SK-N-SH treated with all-trans-retinoic acid at 6 μM for 48 hours (cell line): ENCODE measurements at regions not wholly inside any gene's neighbourhood (a gene's known extent, or its start where the extent isn't known, plus 50 kb on each side); places are given as distances from the start of the nearest gene placed in this dataset.
"Not testable (repeated sequence)": the region's sequence is repeated elsewhere in the genome, so short reads cannot be mapped to it uniquely, and the experiment has no call there.

Experiments
- ARNTL ChIP-seq: fragments of 450-650 bp; formaldehyde crosslinking; IDR thresholded peaks from 2 replicates; pipeline ENCODE4 v1.5.0; 2020; ENCODE audit warnings: low read depth, mild to moderate bottlenecking, moderate library complexity, borderline replicate concordance
- BACH2 ChIP-seq: fragments of 250-450 bp; sonication (Bioruptor Pico); IDR thresholded peaks from 2 replicates; pipeline ENCODE4 v1.9.0; 2021; ENCODE audit warnings: mild to moderate bottlenecking, borderline replicate concordance
- GLIS3 ChIP-seq: fragments of 250-450 bp; sonication (Bioruptor Pico); IDR thresholded peaks from 2 replicates; pipeline ENCODE4 v1.5.0; 2020; ENCODE audit warnings: mild to moderate bottlenecking, moderate library complexity
- ISL1 ChIP-seq: fragments of 250-450 bp; sonication (Bioruptor Pico); IDR thresholded peaks from 2 replicates; pipeline ENCODE4 v2.1.2; 2022; ENCODE audit warnings: mild to moderate bottlenecking, moderate library complexity
- OSR1 ChIP-seq: fragments of 250-450 bp; sonication (Bioruptor Pico); IDR thresholded peaks from 2 replicates; pipeline ENCODE4 v1.8.0; 2022; ENCODE audit warnings: moderate library complexity, mild to moderate bottlenecking, inconsistent platforms
- PPARA ChIP-seq: fragments of 250-450 bp; sonication (Bioruptor Pico); IDR thresholded peaks from 2 replicates; pipeline ENCODE4 v1.5.0; 2020; ENCODE audit warnings: mild to moderate bottlenecking, borderline replicate concordance
- RARB ChIP-seq: fragments of 250-450 bp; sonication (Bioruptor Pico); IDR thresholded peaks from 2 replicates; pipeline ENCODE4 v1.8.0; 2021; ENCODE audit warnings: mild to moderate bottlenecking, moderate library complexity
- TF ChIP-seq, protein P1 (sequence below): fragments of 250-450 bp; sonication (Bioruptor Pico); IDR thresholded peaks from 2 replicates; pipeline ENCODE4 v1.5.1; 2020; ENCODE audit warnings: low read depth, mild to moderate bottlenecking, moderate library complexity
- TF ChIP-seq, protein P2 (sequence below): fragments of 250-450 bp; sonication (Bioruptor Pico); IDR thresholded peaks from 2 replicates; pipeline ENCODE4 v1.5.0; 2020; ENCODE audit warnings: mild to moderate bottlenecking, moderate library complexity
- TF ChIP-seq, protein P3 (sequence below): fragments of 250-450 bp; sonication (Bioruptor Pico); IDR thresholded peaks from 2 replicates; pipeline ENCODE4 v1.8.0; 2021; ENCODE audit warnings: low read depth, mild to moderate bottlenecking, moderate library complexity, borderline replicate concordance
- TF ChIP-seq, protein P4 (sequence below): fragments of 250-450 bp; sonication (Bioruptor Pico); IDR thresholded peaks from 2 replicates; pipeline ENCODE4 v1.5.1; 2021; ENCODE audit warnings: mild to moderate bottlenecking, moderate library complexity

DNA sequence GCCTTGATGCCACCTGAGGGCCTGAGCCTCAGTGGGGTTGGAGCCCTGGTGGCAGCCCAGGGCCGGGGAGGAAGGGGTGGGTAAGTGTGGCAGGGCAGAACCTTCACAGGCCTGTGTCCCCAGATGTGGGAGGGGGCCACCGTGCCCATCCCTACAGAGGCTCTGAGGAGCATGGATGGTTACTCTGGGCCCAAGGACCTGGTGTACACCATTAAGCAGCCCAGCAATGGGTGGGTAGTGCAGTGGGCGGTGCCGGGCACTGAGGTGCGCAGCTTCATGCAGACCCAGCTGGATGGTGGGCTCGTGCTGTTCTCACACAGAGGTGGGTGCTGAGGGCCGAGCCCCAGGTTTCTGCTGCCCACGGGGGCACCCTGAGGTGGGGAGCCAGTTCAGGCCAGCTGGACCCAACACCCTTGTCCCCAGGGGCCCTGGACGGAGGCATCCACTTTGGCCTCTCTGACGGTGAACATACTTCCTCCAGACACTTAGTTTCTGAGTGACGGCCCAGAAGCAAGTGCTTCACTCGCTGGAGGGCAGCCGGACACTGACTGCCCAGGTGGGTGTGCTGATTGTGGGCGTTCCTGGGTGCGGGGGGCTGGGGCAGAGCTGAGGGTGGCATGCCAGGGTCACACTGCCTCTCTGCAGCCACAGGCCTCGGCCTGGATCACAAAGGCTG, 179.1 kb upstream of the AKAP13 start:
- TF ChIP-seq, protein P1, sequence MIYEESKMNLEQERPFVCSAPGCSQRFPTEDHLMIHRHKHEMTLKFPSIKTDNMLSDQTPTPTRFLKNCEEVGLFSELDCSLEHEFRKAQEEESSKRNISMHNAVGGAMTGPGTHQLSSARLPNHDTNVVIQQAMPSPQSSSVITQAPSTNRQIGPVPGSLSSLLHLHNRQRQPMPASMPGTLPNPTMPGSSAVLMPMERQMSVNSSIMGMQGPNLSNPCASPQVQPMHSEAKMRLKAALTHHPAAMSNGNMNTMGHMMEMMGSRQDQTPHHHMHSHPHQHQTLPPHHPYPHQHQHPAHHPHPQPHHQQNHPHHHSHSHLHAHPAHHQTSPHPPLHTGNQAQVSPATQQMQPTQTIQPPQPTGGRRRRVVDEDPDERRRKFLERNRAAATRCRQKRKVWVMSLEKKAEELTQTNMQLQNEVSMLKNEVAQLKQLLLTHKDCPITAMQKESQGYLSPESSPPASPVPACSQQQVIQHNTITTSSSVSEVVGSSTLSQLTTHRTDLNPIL (CRISPR knock-in tag) = not testable (repeated sequence)
- not testable (repeated sequence) for TF ChIP-seq BACH2; GLIS3 (CRISPR knock-in tag); RARB; PPARA (CRISPR knock-in tag); OSR1 (CRISPR knock-in tag); ARNTL (CRISPR knock-in tag); ISL1 (CRISPR knock-in tag)
- TF ChIP-seq, protein P2, sequence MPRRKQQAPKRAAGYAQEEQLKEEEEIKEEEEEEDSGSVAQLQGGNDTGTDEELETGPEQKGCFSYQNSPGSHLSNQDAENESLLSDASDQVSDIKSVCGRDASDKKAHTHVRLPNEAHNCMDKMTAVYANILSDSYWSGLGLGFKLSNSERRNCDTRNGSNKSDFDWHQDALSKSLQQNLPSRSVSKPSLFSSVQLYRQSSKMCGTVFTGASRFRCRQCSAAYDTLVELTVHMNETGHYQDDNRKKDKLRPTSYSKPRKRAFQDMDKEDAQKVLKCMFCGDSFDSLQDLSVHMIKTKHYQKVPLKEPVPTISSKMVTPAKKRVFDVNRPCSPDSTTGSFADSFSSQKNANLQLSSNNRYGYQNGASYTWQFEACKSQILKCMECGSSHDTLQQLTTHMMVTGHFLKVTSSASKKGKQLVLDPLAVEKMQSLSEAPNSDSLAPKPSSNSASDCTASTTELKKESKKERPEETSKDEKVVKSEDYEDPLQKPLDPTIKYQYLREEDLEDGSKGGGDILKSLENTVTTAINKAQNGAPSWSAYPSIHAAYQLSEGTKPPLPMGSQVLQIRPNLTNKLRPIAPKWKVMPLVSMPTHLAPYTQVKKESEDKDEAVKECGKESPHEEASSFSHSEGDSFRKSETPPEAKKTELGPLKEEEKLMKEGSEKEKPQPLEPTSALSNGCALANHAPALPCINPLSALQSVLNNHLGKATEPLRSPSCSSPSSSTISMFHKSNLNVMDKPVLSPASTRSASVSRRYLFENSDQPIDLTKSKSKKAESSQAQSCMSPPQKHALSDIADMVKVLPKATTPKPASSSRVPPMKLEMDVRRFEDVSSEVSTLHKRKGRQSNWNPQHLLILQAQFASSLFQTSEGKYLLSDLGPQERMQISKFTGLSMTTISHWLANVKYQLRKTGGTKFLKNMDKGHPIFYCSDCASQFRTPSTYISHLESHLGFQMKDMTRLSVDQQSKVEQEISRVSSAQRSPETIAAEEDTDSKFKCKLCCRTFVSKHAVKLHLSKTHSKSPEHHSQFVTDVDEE = not testable (repeated sequence)
- TF ChIP-seq, protein P3, sequence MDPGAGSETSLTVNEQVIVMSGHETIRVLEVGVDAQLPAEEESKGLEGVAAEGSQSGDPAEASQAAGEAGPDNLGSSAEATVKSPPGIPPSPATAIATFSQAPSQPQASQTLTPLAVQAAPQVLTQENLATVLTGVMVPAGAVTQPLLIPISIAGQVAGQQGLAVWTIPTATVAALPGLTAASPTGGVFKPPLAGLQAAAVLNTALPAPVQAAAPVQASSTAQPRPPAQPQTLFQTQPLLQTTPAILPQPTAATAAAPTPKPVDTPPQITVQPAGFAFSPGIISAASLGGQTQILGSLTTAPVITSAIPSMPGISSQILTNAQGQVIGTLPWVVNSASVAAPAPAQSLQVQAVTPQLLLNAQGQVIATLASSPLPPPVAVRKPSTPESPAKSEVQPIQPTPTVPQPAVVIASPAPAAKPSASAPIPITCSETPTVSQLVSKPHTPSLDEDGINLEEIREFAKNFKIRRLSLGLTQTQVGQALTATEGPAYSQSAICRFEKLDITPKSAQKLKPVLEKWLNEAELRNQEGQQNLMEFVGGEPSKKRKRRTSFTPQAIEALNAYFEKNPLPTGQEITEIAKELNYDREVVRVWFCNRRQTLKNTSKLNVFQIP (CRISPR knock-in tag) = not testable (repeated sequence)
- TF ChIP-seq, protein P4, sequence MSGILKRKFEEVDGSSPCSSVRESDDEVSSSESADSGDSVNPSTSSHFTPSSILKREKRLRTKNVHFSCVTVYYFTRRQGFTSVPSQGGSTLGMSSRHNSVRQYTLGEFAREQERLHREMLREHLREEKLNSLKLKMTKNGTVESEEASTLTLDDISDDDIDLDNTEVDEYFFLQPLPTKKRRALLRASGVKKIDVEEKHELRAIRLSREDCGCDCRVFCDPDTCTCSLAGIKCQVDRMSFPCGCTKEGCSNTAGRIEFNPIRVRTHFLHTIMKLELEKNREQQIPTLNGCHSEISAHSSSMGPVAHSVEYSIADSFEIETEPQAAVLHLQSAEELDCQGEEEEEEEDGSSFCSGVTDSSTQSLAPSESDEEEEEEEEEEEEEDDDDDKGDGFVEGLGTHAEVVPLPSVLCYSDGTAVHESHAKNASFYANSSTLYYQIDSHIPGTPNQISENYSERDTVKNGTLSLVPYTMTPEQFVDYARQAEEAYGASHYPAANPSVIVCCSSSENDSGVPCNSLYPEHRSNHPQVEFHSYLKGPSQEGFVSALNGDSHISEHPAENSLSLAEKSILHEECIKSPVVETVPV = not testable (repeated sequence)
